HG02870 (cell line): ENCODE measurements at regions not wholly inside any gene's neighbourhood (a gene's known extent, or its start where the extent isn't known, plus 50 kb on each side); places are given as distances from the start of the nearest gene placed in this dataset.

ENCODE experiments used
- ATAC-seq: cut with Tn5 transposase; IDR thresholded peaks from one replicate; pipeline ENCODE4 v1.9.1; 2021; ENCODE audit warnings: mild to moderate bottlenecking, moderate library complexity; ENCODE audit not compliant: unreplicated experiment

GRCh38 chr3:39744746-39745145 lies 64.7 kb upstream of the MYRIP start:
- no peak for ATAC-seq

- ATAC-seq: no peak
Measured at GRCh38 chr3:39748002-39748401, 61.4 kb upstream of the MYRIP start.

- no peak for ATAC-seq
Measured at GRCh38 chr3:39748763-39749162, 60.6 kb upstream of the MYRIP start.

- no peak for ATAC-seq
Measured at GRCh38 chr3:39750712-39751111, 58.7 kb upstream of the MYRIP start.

- no peak for ATAC-seq
Measured at GRCh38 chr3:39751286-39751685, 58.1 kb upstream of the MYRIP start.

GRCh38 chr3:39752019-39752637 lies 57.3 kb upstream of the MYRIP start:
- no peak for ATAC-seq

GRCh38 chr3:39752751-39753150 lies 56.7 kb upstream of the MYRIP start:
- ATAC-seq: no peak

GRCh38 chr3:39753391-39753790 lies 56.0 kb upstream of the MYRIP start:
- ATAC-seq: no peak

GRCh38 chr3:39754549-39754948 lies 54.9 kb upstream of the MYRIP start:
- ATAC-seq: no peak

- no peak for ATAC-seq
Measured at GRCh38 chr3:39755100-39755499, 54.3 kb upstream of the MYRIP start.

- no peak for ATAC-seq
Measured at GRCh38 chr3:39757307-39757706, 52.1 kb upstream of the MYRIP start.
